RWPE1 (cell line): ENCODE measurements at regions not wholly inside any gene's neighbourhood (a gene's known extent, or its start where the extent isn't known, plus 50 kb on each side); places are given as distances from the start of the nearest gene placed in this dataset.

Experiments used
- CTCF ChIA-PET: fragments of 350-600 bp; sonication (Branson Sonifier 250); formaldehyde crosslinking; extraction: SDS; loops from one replicate; lab custom pipeline; 2021; lab: Yijun Ruan, JAX
- POLR2A ChIA-PET: fragments of 400-600 bp; formaldehyde crosslinking; extraction: SDS; loops from one replicate; lab custom pipeline; 2020; ENCODE audit warnings: antibody characterized with exemption; ENCODE audit not compliant: low non-redundant PET; lab: Yijun Ruan, JAX
- DNase-seq: peaks from one replicate; pipeline ENCODE4 v3.0.0; 2012; ENCODE audit warnings: low spot score
- H3K27ac ChIP-seq: fragments of 450-650 bp; 2 replicates; pipeline ENCODE4 v1.5.1; 2017
- CTCF ChIP-seq: fragments of 450-650 bp; conservative IDR thresholded peaks from 2 replicates; pipeline ENCODE4 v1.5.1; 2017; ENCODE audit warnings: low read depth, mild to moderate bottlenecking

GRCh38 chr21:26655460-26655859 lies 82.4 kb upstream of the CYYR1 start:
- H3K27ac ChIP-seq: no peak overlapping the region
- ChIA-PET CTCF (no interaction called here), POLR2A (no interaction called here)
- no peak for DNase-seq
- TF ChIP-seq CTCF: no peak

- no peak for DNase-seq
- no peak overlapping the region for H3K27ac ChIP-seq
- ChIA-PET CTCF (no interaction called here), POLR2A (no interaction called here)
- no peak for TF ChIP-seq CTCF
Observed at GRCh38 chr21:26653430-26653829, 80.3 kb upstream of the CYYR1 start.

- no peak overlapping the region for H3K27ac ChIP-seq
- CTCF ChIA-PET: no interaction called here
- POLR2A ChIA-PET: no interaction called here
- no peak for DNase-seq
- TF ChIP-seq CTCF: no peak
Observed at GRCh38 chr21:26652854-26653253, 79.8 kb upstream of the CYYR1 start.

GRCh38 chr21:26641062-26641461 lies 68.0 kb upstream of the CYYR1 start:
- DNase-seq: no peak
- no peak for TF ChIP-seq CTCF
- POLR2A ChIA-PET: no interaction called here
- CTCF ChIA-PET: no interaction called here
- H3K27ac ChIP-seq: no peak overlapping the region

- TF ChIP-seq CTCF: no peak
- no peak overlapping the region for H3K27ac ChIP-seq
- ChIA-PET POLR2A (no interaction called here), CTCF (no interaction called here)
- DNase-seq: no peak
Observed at GRCh38 chr21:26637201-26637745, 64.2 kb upstream of the CYYR1 start.

- TF ChIP-seq CTCF: no peak
- DNase-seq: no peak
- no peak overlapping the region for H3K27ac ChIP-seq
- POLR2A ChIA-PET: no interaction called here
- CTCF ChIA-PET: no interaction called here
Observed at GRCh38 chr21:26635681-26636080, 62.6 kb upstream of the CYYR1 start.
